GM12878 (cell line): ENCODE measurements at regions not wholly inside any gene's neighbourhood (a gene's known extent, or its start where the extent isn't known, plus 50 kb on each side); places are given as distances from the start of the nearest gene placed in this dataset.

Experiments used
- ATAC-seq: fragments of 200-7000 bp; cut with Tn5 transposase; 3 replicates; pipeline ENCODE4 v1.9.1; 2020; ENCODE audit warnings: mild to moderate bottlenecking, moderate library complexity
- BruUV-seq: library from RNA; stranded (reverse); fragments of 400-500 nt; replicated peaks from 2 replicates; lab custom pipeline; 2021; lab: Mats Ljungman, UMichigan
- CTCF ChIA-PET: fragments of 300-600 bp; sonication (Branson Sonifier 250); formaldehyde crosslinking; extraction: SDS; loops from one replicate; lab custom pipeline; 2021; ENCODE audit warnings: inconsistent platforms; lab: Yijun Ruan, JAX
- POLR2A ChIA-PET: fragments of 350-600 bp; formaldehyde crosslinking; extraction: SDS; loops from one replicate; lab custom pipeline; 2021; ENCODE audit warnings: inconsistent platforms; lab: Charles Lee
- RAD21 ChIA-PET: fragments of 300-600 bp; sonication (Branson Sonifier 250); formaldehyde crosslinking; loops from one replicate; lab custom pipeline; 2023; ENCODE audit warnings: antibody characterized with exemption; ENCODE audit not compliant: unreplicated experiment; lab: Charles Lee
- SMC1A ChIA-PET: fragments of 300-600 bp; sonication (Branson Sonifier 250); formaldehyde crosslinking; loops from one replicate; lab custom pipeline; 2023; ENCODE audit not compliant: unreplicated experiment, uncharacterized antibody; lab: Charles Lee
- DNase-seq: peaks from one replicate; pipeline ENCODE4 v3.0.0-alpha.2; 2011; ENCODE audit warnings: low read depth, low spot score
- FAIRE-seq: peaks from 3 replicates; lab custom pipeline; 2011; peaks lifted over from hg19 to GRCh38; lab: Jason Lieb, UNC
- H2AFZ ChIP-seq: 2 replicates; pipeline ENCODE4 v1.6.0; 2011; ENCODE audit warnings: low read depth, low read length, control low read depth; ENCODE audit not compliant: control insufficient read depth
- H3K27ac ChIP-seq: 2 replicates; pipeline ENCODE4 v1.5.1; 2011; ENCODE audit warnings: control low read depth; ENCODE audit not compliant: control insufficient read depth, insufficient read depth
- H3K27me3 ChIP-seq, 2 experiments: replicated peaks in 1 of 2; 2 replicates each; pipeline versions ENCODE4 v1.6.0 to v1.6.1; 2011; ENCODE audit warnings: low read length in 1 of 2; ENCODE audit not compliant: control insufficient read depth in 2 of 2, insufficient read depth in 2 of 2
- H3K36me3 ChIP-seq, 2 experiments: 2 replicates each; pipeline ENCODE4 v1.5.1; 2011; ENCODE audit warnings: low read length in 1 of 2; ENCODE audit not compliant: control insufficient read depth in 2 of 2, insufficient read depth in 2 of 2
- H3K4me1 ChIP-seq: 2 replicates; pipeline ENCODE4 v1.6.1; 2011; ENCODE audit warnings: mild to moderate bottlenecking, low read length, moderate library complexity, mixed read lengths; ENCODE audit not compliant: control insufficient read depth, insufficient read depth
- H3K4me2 ChIP-seq: 2 replicates; pipeline ENCODE4 v1.6.0; 2011; ENCODE audit warnings: control low read depth; ENCODE audit not compliant: control insufficient read depth, insufficient read depth
- H3K4me3 ChIP-seq: fragments of 200-600 bp; sonication (generic); 2 replicates; pipeline ENCODE4 v1.5.1; 2016
- H3K79me2 ChIP-seq: 2 replicates; pipeline ENCODE4 v1.6.0; 2011; ENCODE audit warnings: low read length; ENCODE audit not compliant: control insufficient read depth, insufficient read depth
- H3K9ac ChIP-seq: 2 replicates; pipeline ENCODE4 v1.8.0; 2011; ENCODE audit warnings: low read length, control low read depth, mixed read lengths; ENCODE audit not compliant: control insufficient read depth, insufficient read depth
- H3K9me3 ChIP-seq: replicated peaks from 3 replicates; pipeline ENCODE4 v1.5.1; 2011; ENCODE audit warnings: mild to moderate bottlenecking, low read length; ENCODE audit not compliant: control insufficient read depth, insufficient read depth
- H4K20me1 ChIP-seq: 2 replicates; pipeline ENCODE4 v1.6.0; 2011; ENCODE audit not compliant: control insufficient read depth, insufficient read depth
- FOXK2 ChIP-seq: fragments of 450-650 bp; IDR thresholded peaks from 2 replicates; pipeline ENCODE4 v1.6.1; 2017; ENCODE audit warnings: mild to moderate bottlenecking, moderate library complexity
- KAT2A ChIP-seq: conservative IDR thresholded peaks from 2 replicates; pipeline ENCODE4 v1.6.1; 2011; ENCODE audit warnings: low read depth, low read length; ENCODE audit not compliant: control insufficient read depth
- NFYA ChIP-seq: IDR thresholded peaks from 2 replicates; pipeline ENCODE4 v1.6.1; 2011; ENCODE audit warnings: low read depth, mild to moderate bottlenecking, low read length, improper control_type of control experiment, borderline replicate concordance
- NFYB ChIP-seq: IDR thresholded peaks from 2 replicates; pipeline ENCODE4 v1.6.1; 2011; ENCODE audit warnings: low read depth, mild to moderate bottlenecking, low read length, improper control_type of control experiment, moderate library complexity; ENCODE audit not compliant: insufficient read depth
- RBBP5 ChIP-seq: fragments of 200-600 bp; sonication (generic); conservative IDR thresholded peaks from 2 replicates; pipeline ENCODE4 v1.6.1; 2016
- SMAD1 ChIP-seq: fragments of 450-650 bp; IDR thresholded peaks from 2 replicates; pipeline ENCODE4 v1.6.1; 2018; ENCODE audit warnings: mild to moderate bottlenecking, low read depth; ENCODE audit not compliant: partially characterized antibody
- ZNF207 ChIP-seq: fragments of 450-650 bp; IDR thresholded peaks from 2 replicates; pipeline ENCODE4 v1.6.1; 2014; ENCODE audit warnings: antibody characterized with exemption, mild to moderate bottlenecking, borderline replicate concordance
- ZNF217 ChIP-seq: fragments of 450-650 bp; IDR thresholded peaks from 2 replicates; pipeline ENCODE4 v1.6.1; 2017; ENCODE audit warnings: antibody characterized with exemption, mild to moderate bottlenecking
- WGBS: methylation state at CpG from one replicate; pipeline ENCODE4 v1.1.6; 2016; ENCODE audit warnings: low lambda C conversion rate; ENCODE audit not compliant: insufficient replicate concordance, insufficient coverage; ENCODE audit errors: missing lambda C conversion rate; 5-methylcytosine and 5-hydroxymethylcytosine counted together
- in situ Hi-C: fragments of 300-500 bp; cut with MboI; formaldehyde crosslinking; loops from 9 replicates; pipeline ENCODE4 v1.14.3; 2018; ENCODE audit warnings: mixed read lengths
- intact Hi-C: fragments of 100-400 bp; cut with micrococcal nuclease; formaldehyde crosslinking; loops from one replicate; pipeline ENCODE4 v1.14.2; 2022; ENCODE audit not compliant: unreplicated experiment
- TF ChIP-seq, protein P1 (sequence below): IDR thresholded peaks from 2 replicates; pipeline ENCODE4 v1.6.1; 2011; ENCODE audit warnings: borderline replicate concordance, low read depth, mild to moderate bottlenecking, moderate library complexity, mixed read lengths, low read length; ENCODE audit not compliant: insufficient read depth; ENCODE audit errors: extremely low read length
- TF ChIP-seq, protein P2 (sequence below): IDR thresholded peaks from 2 replicates; pipeline ENCODE4 v1.6.1; 2012; ENCODE audit warnings: mild to moderate bottlenecking, low read depth, low read length

DNA sequence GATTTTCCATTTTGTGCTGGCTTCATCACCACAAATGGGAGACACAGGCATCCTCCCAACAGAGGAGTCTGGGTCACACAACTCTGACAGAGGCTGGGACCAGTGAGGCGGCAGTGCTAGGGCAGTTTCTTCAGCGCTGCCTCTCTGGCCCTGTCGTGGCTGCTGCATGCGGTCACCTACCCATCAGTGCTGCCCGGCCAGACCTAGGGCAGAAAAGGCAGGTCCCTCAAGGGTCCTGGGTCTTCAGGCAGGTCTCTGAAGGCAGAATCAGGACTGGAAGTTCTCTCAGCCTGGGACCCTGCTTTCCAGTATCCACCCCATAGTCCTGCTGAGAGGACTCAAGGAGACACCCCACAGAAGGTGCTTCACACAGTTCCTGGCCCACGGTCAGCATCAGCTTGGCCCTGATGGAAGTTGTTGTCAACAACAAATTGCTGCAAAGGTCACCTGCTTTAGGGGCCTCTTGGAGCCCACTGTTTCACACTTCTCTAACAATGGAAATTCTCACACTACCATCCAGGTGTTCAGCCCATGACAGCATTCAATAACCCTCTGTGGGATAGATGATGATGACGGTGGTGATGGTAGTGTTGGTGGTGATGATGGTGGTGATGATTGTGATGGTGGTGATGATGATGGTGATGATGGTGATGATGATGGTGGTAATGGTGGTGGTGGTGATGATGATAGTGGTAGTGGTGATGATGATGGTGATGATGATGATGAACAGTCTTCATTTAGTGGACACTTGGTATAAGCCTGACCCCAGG lies 146.4 kb upstream of the PPP1R26 start:
- intact Hi-C loops: no loop called here
- SMC1A ChIA-PET: no interaction called here
- Histone ChIP-seq H3K4me3 (no peak overlapping the region), H3K27me3 (no peaks in the 10 kb centered on the region; a peak in 1 of 4 replicates), H3K79me2 (no peaks in the 10 kb centered on the region), H3K4me1 (no peaks in the 10 kb centered on the region)
- DNase-seq: no peak
- WGBS: 40% methylated on average over 7 of the region's 7 CpGs
- in situ Hi-C loops: no loop called here
- TF ChIP-seq, protein P1, sequence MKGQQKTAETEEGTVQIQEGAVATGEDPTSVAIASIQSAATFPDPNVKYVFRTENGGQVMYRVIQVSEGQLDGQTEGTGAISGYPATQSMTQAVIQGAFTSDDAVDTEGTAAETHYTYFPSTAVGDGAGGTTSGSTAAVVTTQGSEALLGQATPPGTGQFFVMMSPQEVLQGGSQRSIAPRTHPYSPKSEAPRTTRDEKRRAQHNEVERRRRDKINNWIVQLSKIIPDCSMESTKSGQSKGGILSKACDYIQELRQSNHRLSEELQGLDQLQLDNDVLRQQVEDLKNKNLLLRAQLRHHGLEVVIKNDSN: no peak
- TF ChIP-seq KAT2A (no peak), FOXK2 (no peak), ZNF217 (no peak), NFYB (no peak), SMAD1 (no peak), ZNF207 (no peak), RBBP5 (no peak), NFYA (no peak)
- TF ChIP-seq, protein P2, sequence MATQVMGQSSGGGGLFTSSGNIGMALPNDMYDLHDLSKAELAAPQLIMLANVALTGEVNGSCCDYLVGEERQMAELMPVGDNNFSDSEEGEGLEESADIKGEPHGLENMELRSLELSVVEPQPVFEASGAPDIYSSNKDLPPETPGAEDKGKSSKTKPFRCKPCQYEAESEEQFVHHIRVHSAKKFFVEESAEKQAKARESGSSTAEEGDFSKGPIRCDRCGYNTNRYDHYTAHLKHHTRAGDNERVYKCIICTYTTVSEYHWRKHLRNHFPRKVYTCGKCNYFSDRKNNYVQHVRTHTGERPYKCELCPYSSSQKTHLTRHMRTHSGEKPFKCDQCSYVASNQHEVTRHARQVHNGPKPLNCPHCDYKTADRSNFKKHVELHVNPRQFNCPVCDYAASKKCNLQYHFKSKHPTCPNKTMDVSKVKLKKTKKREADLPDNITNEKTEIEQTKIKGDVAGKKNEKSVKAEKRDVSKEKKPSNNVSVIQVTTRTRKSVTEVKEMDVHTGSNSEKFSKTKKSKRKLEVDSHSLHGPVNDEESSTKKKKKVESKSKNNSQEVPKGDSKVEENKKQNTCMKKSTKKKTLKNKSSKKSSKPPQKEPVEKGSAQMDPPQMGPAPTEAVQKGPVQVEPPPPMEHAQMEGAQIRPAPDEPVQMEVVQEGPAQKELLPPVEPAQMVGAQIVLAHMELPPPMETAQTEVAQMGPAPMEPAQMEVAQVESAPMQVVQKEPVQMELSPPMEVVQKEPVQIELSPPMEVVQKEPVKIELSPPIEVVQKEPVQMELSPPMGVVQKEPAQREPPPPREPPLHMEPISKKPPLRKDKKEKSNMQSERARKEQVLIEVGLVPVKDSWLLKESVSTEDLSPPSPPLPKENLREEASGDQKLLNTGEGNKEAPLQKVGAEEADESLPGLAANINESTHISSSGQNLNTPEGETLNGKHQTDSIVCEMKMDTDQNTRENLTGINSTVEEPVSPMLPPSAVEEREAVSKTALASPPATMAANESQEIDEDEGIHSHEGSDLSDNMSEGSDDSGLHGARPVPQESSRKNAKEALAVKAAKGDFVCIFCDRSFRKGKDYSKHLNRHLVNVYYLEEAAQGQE: no peak
- TF ChIP-seq, all 136 proteins: peak for 0
- no peak overlapping the region for H3K4me2 ChIP-seq
- H3K36me3 ChIP-seq: no peaks in the 10 kb centered on the region
- no peak overlapping the region for H2AFZ ChIP-seq
- H3K9ac ChIP-seq: no peak overlapping the region
- FAIRE-seq (no peak), ATAC-seq (no peak)
- H4K20me1 ChIP-seq: no peaks in the 10 kb centered on the region; the same call in 1 of the 2 replicates
- no TSS peak for BruUV-seq
- ChIA-PET RAD21 (no interaction called here), POLR2A (no interaction called here), CTCF (no interaction called here)
- no peak overlapping the region for H3K27ac ChIP-seq
- H3K9me3 ChIP-seq: no peaks in the 10 kb centered on the region
